GM12874 (cell line): ENCODE measurements at regions not wholly inside any gene's neighbourhood (a gene's known extent, or its start where the extent isn't known, plus 50 kb on each side); places are given as distances from the start of the nearest gene placed in this dataset.

Experiments used
- TF ChIP-seq, protein P1 (sequence below): IDR thresholded peaks from 2 replicates; pipeline ENCODE4 v1.5.1; 2011; ENCODE audit warnings: low read depth, mild to moderate bottlenecking, control low read depth, low read length, moderate library complexity; ENCODE audit not compliant: insufficient read depth

DNA sequence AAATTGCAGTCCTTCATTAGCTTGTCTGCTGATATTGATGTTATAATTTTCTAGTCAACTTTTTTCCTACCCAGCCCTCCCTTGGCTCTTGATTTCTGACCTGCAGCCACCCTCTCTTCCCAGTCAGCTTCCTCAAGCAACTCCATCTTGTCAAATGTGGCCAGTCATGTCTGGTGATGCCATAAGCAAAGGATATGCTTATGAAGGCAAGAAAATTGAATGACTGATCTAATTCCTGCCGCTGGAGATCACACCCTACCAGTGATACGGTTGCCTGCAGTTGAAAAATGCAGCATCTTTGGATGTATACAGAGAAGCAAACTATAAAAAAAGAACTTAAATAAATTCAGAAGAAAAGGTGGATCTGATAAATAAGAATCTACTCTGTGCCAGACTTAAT is 297.1 kb upstream of the DAB1 start:
- TF ChIP-seq, protein P1, sequence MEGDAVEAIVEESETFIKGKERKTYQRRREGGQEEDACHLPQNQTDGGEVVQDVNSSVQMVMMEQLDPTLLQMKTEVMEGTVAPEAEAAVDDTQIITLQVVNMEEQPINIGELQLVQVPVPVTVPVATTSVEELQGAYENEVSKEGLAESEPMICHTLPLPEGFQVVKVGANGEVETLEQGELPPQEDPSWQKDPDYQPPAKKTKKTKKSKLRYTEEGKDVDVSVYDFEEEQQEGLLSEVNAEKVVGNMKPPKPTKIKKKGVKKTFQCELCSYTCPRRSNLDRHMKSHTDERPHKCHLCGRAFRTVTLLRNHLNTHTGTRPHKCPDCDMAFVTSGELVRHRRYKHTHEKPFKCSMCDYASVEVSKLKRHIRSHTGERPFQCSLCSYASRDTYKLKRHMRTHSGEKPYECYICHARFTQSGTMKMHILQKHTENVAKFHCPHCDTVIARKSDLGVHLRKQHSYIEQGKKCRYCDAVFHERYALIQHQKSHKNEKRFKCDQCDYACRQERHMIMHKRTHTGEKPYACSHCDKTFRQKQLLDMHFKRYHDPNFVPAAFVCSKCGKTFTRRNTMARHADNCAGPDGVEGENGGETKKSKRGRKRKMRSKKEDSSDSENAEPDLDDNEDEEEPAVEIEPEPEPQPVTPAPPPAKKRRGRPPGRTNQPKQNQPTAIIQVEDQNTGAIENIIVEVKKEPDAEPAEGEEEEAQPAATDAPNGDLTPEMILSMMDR = no peak

DNA sequence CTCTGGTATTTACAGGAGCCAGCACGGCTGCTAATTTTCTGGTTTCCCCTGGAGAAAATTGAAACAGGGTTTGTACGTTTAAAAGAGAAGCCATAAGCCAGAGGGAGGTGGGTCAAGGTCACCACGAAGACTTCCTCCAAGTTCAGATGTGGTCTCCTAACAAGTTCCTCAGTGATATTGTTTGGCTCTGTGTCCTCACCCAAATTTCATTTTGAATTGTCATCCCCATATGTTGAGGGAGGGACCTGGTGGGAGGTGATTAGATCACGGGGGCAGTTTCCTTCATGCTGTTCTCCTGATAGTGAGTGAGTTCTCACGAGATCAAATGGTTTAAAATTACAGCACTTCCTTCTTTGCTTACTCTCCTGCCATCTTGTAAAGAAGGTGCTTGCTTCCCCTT is 295.4 kb upstream of the DAB1 start:
- TF ChIP-seq, protein P1 = no peak

DNA sequence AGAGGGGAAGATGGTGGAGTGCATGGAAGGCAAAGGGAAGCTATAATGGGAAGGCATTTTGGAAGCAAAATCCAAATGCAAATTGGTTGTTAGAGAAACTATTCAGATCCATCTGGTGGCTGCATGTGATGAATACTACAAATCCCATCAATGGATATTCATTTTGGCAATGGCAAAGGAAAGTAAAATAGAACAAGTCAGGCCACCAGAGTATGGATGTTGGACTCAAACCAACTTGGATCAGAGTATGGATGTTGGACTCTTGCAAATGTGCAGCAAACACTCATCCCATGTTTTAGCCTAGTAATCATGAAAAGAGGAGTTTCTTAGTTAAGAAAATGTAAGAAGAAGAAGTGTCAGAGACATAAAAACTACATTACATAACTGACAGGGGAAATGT is 289.6 kb upstream of the DAB1 start:
- TF ChIP-seq, protein P1 = no peak

DNA sequence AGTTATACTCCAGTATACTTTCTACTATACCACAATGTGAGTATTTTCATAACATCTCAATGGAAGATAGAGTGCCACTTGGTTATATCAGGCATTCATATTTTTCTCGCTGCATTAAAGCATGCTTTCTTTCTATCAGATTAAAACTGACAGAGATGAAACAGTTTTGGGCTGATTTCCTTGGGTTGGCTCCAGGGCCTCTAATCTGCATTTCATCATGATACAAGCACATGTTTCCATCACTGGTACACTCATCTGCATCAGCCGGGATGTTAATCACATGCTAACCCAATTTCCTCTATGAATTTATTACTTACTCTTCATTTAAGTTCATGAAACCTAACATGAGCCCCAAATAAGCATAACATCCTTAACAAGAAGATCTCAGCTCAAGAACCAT is 289.0 kb upstream of the DAB1 start:
- TF ChIP-seq, protein P1 = no peak

DNA sequence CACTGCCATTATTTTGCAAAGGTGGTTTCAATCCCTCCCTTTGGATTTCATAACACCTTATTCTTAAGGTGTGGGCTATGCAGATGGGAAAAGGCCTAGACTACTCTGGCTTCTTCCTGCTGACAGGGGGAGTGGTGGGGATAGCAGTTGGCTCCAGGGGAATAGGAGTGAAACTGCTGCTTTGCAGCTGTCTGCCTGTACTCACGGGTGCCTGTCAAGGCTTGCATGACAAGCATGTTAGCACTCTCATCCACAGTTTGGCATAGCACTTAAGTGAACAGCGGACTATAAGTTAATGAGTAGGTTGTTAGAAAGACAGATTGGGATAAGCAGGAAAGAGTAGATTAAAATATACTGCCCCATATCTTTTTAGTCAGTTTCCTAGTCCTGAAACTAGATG is 287.5 kb upstream of the DAB1 start:
- TF ChIP-seq, protein P1 = no peak

DNA sequence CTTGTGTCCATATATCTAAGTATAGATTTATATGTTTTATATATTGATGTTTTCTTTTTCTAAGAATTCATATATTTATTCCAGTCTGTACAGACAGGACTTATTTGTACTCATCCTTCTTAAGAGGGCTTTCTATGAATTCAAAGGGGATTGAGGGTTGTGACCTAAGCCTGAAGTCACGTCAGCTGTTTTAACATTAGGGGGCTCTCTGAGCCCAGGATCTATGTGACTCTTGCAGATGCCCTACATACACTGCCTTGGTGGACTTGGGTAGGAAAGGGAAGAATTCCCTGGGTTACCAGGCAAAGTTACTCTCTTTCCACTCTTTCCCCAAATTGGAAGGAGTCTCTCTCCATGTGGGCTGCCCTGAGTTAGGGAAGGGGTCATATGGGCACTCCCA is 283.8 kb upstream of the DAB1 start:
- TF ChIP-seq, protein P1 = no peak

DNA sequence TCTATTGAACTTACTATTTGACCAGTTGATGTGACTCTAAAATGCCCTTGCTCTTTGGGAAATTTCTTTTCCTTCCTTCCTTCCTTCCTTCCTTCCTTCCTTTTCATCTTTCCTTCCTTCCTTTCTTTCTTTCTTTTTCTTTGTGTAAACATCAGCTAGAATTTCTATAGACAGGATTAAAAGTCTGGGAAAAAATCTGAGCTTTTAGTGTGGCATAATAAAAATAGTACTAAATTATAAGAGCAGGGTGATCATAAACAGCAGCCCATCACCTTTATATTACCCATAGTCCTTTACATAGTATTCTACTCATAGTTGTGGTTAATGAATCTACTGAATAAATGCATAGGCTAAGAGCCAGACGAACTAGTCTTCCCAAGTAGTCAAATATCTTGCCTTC is 281.0 kb upstream of the DAB1 start:
- TF ChIP-seq, protein P1 = no peak

DNA sequence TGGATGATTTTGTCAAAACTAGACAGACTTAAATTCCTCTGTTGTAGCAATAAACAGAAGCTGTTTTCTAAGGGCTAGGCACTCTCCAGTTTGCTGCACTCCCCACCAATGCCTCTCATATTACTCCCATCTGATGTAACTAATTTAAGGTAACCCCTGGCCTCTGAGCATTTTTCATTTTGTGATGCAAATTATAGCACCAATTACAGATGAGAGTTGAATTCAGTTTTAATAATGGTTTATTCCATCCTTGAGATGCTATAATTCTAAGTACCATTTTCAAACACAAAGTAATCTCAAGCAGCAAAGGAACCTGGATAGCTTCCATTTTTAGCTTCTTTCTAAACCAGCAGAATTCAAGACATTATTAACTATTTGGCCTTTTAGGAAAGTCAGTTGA is 280.4 kb upstream of the DAB1 start:
- TF ChIP-seq, protein P1 = no peak
